ENCODE measurements at regions not wholly inside any gene's neighbourhood (a gene's known extent, or its start where the extent isn't known, plus 50 kb on each side); places are given as distances from the start of the nearest gene placed in this dataset.
"Not testable (repeated sequence)": the region's sequence is repeated elsewhere in the genome, so short reads cannot be mapped to it uniquely, and the experiment has no call there.

GRCh38 chr12:58314610-58315009 is 373.2 kb downstream of the ATP23 start:
- no peak for DNase-seq

GRCh38 chr12:58316926-58317325 is 375.6 kb downstream of the ATP23 start:
- DNase-seq, result no peak

GRCh38 chr12:58321414-58321813 is 380.0 kb downstream of the ATP23 start:
- peak; percentile 26 to 30 for DNase-seq

GRCh38 chr12:58323676-58324075 is 382.3 kb downstream of the ATP23 start:
- no peak for DNase-seq

- no peak for DNase-seq
Measured at GRCh38 chr12:58325561-58325960, 384.2 kb downstream of the ATP23 start.

- no peak for DNase-seq
Measured at GRCh38 chr12:58326534-58326933, 385.2 kb downstream of the ATP23 start.

- DNase-seq, result not testable (repeated sequence)
Measured at GRCh38 chr12:58336581-58337242, 395.3 kb downstream of the ATP23 start.

GRCh38 chr12:58337539-58337938 is 396.2 kb downstream of the ATP23 start:
- not testable (repeated sequence) for DNase-seq

GRCh38 chr12:58341791-58342190 is 400.4 kb downstream of the ATP23 start:
- DNase-seq, result no peak

GRCh38 chr12:58342736-58343135 is 401.4 kb downstream of the ATP23 start:
- DNase-seq, result no peak

GRCh38 chr12:58346032-58346632 is 404.8 kb downstream of the ATP23 start:
- peak; percentile 15 to 26 for DNase-seq

- no peak for DNase-seq
Measured at GRCh38 chr12:58347188-58347587, 405.8 kb downstream of the ATP23 start.

GRCh38 chr12:58347691-58348090 is 406.3 kb downstream of the ATP23 start:
- no peak for DNase-seq

GRCh38 chr12:58349161-58349560 is 407.8 kb downstream of the ATP23 start:
- DNase-seq, result no peak

- no peak for DNase-seq
Measured at GRCh38 chr12:58356794-58357193, 415.4 kb downstream of the ATP23 start.

- DNase-seq, result no peak
Measured at GRCh38 chr12:58357511-58357910, 416.1 kb downstream of the ATP23 start.

GRCh38 chr12:58358369-58358768 is 417.0 kb downstream of the ATP23 start:
- DNase-seq, result no peak

GRCh38 chr12:58359084-58359483 is 417.7 kb downstream of the ATP23 start:
- no peak for DNase-seq

- DNase-seq, result no peak
Measured at GRCh38 chr12:58361056-58361455, 419.7 kb downstream of the ATP23 start.

GRCh38 chr12:58363971-58364370 is 422.6 kb downstream of the ATP23 start:
- no peak for DNase-seq

GRCh38 chr12:58364389-58365086 is 423.2 kb downstream of the ATP23 start:
- no peak for DNase-seq

- no peak for DNase-seq
Measured at GRCh38 chr12:58365087-58365390, 423.7 kb downstream of the ATP23 start.

GRCh38 chr12:58367041-58367440 is 425.7 kb downstream of the ATP23 start:
- no peak for DNase-seq

GRCh38 chr12:58368001-58368400 is 426.6 kb downstream of the ATP23 start:
- no peak for DNase-seq
